ENCODE measurements at regions not wholly inside any gene's neighbourhood (a gene's known extent, or its start where the extent isn't known, plus 50 kb on each side); places are given as distances from the start of the nearest gene placed in this dataset.

DNA sequence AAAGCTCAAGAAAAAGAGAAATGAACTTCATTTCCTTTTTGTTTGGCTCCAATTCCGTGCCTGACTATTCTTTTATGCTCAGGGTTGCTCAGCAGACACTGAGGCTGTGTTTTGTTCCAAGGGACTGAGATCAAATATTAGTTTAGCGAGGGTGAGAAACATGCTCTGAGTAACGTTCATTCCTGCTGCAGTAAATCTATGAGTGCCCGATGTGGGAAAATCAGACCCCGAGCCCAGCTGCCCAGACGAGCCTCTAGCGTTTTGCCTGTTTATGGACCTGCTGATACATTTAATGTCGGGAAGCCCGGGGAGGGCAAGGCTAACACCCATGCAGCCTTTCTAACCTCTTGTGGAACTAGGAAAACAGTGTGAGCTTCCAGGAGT lies 119.2 kb downstream of the VAPA start:
- DNase-seq (ENCODE audit: low read depth) = no peak

DNA sequence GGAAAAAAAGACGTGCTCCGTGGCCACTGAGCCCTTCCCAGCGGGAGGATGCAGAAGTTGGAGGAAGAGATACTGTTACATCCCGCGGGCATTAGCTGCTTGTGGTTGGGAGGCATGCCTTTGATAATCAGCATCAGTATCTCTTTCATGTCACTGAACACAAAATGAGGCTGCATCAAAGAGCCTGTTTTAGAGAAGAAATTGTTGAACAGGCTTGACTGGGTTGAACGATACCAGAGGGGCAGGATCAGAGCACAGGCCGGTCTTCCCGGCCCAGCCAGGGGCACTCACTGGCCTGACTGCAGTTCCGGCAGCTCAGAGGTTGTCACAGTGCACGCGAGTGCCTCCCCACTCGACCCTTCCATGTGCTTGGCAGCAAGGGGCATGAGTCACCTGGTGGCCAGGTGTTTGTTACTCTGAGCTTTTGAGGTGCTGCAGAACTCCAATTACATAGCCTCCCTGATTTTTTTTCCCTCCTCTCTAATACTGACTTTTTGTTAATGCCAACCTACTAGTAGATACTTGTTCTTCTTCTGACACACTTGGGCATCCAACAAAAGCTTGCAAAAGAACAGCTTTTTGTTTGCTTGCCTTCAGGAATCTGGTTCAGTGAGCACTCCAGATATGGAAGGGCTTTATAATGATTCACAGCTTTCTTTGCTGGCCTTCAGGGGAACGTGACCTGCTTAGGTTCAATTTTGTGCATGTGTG lies 121.6 kb downstream of the VAPA start:
- no peak for DNase-seq (ENCODE audit: low read depth)

DNA sequence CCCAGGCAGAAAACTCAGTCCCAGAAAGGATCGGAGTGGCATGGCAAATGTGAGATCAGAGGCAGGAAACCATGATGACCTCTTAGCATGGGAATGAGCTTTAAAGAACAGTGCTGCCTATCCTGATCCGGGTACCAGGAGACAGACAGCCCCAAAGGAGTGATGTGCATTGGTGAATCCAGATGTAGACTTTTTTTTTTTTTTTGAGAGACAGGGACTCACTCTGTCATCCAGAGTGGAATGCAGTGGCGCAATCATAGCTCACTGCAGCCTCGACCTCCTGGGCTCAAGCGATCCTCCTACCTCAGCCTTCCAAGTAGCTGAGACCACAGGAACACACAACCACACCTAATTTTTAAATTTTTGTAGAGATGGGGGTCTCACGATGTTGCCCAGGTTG lies 122.7 kb downstream of the VAPA start:
- DNase-seq (ENCODE audit: low read depth) = no peak

DNA sequence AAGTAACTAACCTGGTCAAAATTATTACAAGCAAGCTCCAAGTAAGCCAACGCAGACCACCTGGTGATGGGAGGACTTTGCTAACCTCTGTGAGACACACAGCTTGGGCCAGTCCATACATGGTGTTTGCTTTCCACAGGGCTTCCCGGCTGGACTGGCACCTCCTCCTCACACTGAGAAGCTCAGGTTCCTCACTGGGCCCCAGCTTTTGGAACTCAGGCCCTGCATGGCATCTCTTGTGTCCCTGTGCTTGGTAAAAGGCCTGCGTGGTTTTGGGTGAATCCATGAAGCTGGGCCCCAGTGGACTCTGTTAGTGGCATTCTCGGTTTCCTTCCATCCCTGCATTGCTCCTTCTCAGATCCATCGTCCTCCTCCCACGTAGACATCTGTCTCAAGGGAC lies 123.4 kb downstream of the VAPA start:
- DNase-seq (ENCODE audit: low read depth) = no peak

DNA sequence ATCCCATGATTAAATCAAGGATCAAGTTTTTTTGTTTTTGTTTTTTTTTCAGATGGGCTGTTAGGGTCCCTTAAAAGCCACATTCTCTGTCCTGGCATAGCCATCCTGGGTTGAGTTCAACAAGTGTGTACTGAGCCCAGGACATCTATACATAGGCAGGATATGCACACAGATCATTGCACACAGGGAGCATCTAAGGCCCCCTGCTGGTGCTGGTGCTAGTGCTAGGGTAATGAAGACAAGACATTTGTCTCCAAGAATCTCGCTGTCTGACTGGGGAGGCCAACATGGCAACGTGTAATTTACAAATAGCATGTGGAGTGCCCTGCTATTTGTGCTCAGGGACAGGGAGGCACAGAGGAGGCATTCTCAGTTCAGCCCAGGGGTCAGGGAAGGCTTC lies 124.5 kb downstream of the VAPA start:
- no peak for DNase-seq (ENCODE audit: low read depth)

DNA sequence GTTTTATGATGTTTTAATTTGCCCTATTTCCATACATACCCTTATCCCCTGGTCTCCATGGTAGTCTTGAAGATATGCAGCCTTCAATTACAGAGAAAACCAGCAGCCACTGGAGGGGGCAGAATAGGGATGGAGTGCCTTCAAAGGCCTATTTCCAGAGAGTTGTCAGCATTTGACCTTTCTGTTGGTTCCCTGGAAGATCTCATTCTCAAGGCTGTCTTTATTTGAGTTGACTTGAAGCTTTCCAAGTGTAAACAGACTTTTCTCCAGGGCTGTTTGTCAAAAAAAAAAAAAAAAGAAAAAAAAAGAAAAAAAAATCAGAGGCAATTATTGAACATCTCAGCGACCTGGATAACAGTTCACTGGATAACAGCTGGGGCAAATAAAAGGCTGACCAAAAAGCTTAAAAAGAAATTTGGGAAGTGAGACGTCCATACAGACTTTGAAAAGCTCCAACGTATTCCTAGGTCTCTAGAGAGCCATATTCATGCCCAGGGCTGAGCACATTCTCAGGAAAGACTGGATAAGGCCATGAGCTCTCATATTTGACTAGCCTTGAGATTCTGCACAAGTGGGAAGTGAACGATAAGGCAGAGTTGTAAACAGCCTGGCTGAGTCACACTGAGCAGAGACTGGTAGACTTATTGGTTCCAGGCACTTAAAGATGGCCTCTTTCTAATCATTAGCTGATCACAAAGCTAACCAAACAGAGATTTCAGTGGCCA lies 126.6 kb downstream of the VAPA start:
- no peak for DNase-seq (ENCODE audit: low read depth)

DNA sequence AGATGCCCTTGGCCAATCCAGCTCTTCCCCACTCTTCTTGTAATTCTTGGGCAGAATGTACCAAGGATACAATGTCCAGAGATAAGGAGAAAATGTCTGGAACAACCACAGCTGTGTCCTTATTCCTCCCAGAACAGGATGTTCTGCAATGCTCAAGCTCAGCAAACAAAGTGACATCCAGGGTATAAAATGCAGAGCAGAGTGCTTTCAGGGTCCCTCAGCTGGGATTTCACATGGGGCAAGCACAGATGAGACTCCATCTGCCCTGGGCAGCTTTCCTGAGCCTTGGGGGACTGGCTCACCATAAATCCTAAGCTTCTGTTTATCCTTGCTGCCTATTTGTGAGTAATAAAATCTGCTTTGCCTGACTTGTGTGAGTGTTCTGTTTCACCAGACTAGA lies 127.4 kb downstream of the VAPA start:
- DNase-seq (ENCODE audit: low read depth) = no peak

DNA sequence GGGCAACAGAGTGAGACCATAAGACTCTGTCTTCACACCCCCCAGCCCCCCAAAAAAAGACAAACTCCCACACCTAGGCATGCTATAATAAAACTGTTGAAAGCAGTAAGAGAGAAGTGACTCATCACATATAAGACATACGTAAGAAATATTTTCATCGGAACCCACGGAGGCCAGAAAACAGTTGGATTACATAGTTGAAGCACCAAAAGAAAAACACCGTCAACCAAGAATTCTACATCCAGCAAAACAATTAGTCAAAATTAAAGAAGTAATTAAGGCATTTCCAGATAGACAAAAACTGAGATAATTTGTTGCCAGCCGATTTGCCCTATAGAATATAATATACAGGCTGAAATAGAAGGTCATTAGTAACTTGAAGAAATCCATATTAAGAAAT lies 128.7 kb downstream of the VAPA start:
- DNase-seq (ENCODE audit: low read depth) = no peak

DNA sequence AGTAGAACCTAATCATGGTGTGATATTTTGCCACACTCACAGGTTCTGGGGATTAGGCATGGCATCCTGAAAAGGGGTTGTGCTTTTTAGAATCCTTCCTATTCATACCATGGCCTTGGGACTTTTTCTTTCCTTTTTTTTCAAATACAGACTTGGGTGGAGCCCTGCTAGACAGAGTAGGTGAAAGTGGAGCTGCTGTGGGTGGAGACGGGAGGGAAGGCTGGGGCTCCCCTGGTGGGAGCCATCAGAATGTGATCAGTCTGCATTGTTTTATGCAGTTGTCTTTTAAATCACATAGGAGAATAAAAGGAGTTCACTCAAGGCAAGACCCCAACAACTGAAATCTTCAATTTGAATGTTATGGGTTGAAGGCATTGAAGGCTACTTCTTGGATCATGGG lies 130.2 kb downstream of the VAPA start:
- DNase-seq (ENCODE audit: low read depth) = no peak

DNA sequence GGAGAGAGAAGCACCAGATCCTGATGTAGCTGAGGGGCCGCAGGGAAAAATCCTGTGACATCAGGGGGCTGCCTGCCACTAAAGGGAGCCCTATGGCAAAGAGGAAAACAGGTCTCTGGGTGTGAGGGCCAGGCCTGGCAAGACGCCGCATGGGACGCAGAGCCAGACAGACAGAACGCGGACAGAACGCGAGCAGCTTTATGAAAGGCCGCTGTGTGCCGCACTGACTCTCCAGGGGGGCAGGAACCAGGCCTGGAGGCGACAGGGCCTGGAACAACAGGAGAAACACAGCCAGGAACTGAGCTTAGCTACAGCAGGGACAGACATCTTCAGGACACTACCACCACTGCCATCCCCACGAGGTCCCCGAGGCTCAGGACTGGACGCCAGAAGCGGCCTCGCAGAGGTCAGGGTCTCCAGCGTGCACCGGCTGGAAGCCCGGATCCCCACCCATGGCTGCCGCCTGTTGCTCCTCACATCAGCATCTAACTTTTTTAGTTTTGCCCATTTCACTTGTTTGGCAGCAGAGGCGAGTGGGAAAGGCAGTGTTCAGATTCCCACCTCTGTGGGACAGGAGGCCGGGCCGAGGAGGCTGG lies 131.6 kb downstream of the VAPA start:
- no peak for DNase-seq (ENCODE audit: low read depth)

DNA sequence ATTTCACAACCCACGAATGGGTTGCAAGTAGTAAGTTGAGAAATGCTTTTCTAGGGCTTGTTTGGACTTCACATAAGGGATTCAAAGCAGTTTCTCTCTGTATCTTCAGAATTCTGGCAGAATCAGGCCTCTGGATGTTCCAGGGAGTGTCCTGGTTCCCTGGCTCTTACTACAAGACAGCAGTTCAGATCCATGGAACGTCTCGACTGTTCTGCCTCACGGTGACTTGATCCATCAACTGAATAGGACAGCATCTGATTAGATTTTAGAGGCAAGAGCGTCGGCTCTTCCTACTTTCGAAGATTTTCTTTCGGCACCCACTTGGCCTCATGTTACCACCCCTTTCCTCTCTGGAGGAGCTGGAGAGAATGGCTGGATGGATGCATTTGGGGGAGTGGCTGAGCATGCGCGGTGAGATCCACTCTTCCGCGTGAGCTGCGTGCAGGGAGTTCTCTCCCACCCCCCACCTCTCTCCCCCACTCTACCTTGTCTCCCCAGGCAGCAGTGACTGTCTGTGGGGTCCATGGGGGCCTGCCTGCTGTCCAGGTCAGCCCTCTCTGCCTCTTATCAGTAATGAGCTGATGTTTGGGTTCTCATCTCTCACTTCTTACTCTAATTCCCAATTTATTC lies 132.5 kb downstream of the VAPA start:
- no peak for DNase-seq (ENCODE audit: low read depth)

DNA sequence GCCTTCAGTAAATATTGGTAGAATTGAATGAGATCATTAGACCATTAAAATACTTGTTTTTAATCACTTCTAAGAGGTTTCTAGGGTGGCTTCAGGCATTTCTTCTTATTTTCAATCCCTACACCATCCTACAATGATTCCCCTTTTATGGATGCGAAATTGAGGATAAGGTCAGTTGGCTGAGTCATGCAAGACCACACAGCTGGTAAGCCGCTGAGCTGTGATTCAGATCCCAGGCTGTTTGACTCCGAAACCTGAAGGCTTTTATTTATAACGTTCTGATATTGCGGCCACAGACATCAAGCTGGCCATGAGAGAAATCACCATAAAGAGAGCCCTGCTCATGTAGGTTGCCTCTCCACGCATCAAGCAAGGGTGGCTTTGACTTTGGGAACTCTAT lies 133.4 kb downstream of the VAPA start:
- DNase-seq (ENCODE audit: low read depth) = no peak

DNA sequence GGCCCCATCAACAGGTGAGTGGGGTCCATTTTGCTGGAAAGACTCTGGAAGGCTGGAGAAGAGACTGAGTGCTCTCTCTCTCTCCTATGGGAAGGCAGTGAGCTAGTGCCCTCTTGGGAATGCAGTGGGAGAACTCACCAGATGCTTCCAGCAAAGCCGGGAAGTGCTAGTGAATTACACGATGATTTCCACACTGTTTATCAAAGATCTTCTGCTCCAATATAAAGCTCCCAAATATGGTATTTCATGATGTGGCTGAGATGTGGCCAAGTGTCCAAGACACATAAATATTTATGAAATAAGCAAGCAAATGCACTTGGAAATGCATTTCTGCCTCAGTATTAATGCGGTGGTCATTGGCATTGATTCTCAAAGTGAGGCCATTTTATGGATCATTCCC lies 135.9 kb downstream of the VAPA start:
- no peak for DNase-seq (ENCODE audit: low read depth)

DNA sequence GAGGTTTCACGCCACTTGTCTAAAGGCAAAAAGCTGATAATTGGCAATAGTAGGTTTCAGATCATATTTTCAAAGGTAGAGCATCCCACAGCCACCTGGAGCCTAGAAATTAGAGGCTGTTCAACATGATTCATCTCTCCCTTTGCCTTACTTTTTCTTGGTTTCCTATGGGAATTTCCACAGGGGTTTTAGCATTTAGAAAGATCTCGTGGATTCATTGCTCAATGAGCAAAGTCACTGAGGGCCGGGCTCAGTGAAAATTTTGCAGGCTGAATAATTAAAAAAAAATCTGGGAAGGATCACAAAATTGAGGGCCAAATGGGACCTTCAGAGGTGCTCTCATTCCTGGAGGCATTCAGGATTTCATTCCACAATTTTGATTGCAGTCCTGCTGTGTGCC lies 137.1 kb downstream of the VAPA start:
- no peak for DNase-seq (ENCODE audit: low read depth)

DNA sequence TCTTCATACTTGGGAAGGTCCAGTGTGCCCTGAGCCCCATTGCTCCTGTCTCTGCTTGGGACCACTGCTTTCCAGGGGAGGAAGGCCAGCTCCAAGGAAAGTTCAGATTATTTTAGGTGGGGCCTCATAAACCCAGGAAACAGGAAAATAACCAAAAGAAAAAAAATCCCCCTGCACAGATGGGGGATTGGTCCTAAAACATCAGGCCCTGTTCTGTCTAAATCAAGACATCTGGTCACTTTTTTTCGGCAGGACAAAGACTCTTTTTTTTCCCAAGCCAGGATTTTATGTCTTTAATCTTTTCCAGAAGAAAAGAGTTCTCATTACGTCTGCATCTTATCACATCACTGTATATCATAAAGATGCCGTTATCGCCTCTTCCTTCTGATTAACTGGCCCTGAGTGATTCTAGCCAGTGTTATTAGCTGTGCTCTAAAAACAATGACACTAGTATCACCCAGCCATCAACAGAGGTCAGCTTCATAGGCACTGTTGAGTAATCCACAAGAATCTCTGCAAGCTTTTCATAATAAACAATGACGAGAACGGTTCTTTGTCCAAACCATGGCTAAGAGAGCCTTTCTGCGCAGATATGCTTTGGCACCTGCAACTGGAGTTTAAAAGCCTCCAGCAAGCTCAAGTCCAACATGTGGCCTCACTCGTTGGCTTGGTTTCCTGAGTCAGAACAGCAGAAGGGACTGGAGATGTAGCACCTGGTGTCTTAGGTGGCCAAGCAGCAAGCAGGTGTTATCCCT lies 138.2 kb downstream of the VAPA start:
- DNase-seq (ENCODE audit: low read depth) = no peak

DNA sequence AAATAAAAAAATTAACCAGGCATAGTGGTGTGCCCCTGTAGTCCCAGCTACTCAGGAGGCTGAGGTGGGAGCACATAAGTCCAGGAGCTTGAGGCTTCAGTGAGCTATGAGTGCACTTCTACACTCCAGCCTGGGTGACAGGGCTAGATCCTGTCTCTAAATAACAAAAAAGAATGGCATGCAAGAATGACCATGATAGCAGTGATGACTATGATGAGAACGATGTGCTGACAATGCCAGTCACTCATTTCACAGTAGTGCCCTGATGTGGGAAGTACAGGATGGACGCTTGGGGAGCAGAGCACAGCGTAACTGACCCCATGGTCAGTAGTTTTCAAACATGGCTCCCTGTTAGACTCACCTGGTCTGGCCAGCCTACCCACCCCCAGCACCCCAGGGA lies 139.1 kb downstream of the VAPA start:
- DNase-seq (ENCODE audit: low read depth) = no peak

DNA sequence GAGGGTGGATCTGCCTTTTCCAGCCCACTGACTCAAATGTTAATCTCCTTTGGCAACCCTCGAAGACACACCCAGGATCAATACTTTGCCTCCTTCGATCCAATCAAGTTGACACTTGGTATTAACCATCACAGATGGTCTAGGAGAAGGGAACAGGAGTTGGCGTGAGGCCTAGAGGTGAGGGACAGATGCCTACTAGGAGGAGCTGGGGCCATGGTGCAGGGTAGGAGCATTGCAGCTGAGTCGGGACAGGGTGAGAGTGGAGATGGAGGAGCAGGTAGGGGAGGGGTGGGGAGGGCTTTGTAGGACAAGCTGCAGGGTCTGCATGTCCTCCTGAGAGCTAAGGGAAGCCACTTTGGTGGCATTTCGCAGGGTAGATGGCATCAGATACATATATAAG lies 140.0 kb downstream of the VAPA start:
- no peak for DNase-seq (ENCODE audit: low read depth)

DNA sequence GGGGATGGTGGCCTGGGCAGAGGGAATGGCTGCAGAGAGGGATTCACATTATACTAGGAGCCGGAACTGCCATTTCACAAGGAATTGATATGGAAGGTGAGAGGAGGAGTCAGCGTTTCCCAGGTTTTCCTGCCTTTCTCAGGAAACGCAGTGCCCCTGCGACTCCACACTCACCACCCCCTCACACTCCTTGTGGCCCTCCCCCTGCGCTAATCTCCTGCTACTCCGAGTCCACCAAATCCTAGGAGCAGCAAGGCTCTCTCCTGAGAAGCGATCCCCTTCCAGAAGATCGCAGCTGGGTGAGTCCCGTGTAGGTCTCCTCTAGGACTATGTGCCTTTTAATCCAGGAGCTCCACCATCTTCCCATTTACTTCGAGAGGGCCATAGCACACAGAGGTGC lies 140.6 kb downstream of the VAPA start:
- no peak for DNase-seq (ENCODE audit: low read depth)

DNA sequence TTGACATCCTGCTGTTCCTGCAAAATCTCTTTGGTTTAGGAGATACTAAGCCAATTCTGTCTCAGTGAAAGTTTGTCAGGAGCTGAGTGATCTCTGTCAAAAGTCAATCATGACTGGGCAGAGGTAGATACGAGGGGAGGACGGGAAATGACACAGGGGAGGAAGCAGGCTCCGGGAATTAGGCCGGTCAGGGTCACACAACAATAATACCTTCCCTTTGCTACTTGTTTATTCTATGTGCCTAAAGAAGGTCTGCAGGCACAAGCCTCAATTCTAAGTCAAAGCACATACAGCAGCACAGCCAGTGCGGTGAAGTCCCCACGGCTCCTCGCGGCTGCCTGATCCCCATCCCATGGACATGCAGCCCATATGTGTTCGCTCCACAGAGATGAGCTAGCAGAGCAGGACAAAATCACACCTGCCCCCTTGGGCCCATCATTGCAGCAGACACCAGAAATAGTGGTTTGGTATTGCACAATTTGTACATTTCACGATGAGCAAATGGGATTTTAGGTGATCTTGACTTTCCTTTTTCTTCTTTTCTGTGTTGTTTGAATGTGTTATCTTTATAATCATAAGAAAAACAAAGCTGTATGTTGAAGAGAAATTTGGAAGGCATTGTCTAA lies 141.4 kb downstream of the VAPA start:
- DNase-seq (ENCODE audit: low read depth) = no peak

DNA sequence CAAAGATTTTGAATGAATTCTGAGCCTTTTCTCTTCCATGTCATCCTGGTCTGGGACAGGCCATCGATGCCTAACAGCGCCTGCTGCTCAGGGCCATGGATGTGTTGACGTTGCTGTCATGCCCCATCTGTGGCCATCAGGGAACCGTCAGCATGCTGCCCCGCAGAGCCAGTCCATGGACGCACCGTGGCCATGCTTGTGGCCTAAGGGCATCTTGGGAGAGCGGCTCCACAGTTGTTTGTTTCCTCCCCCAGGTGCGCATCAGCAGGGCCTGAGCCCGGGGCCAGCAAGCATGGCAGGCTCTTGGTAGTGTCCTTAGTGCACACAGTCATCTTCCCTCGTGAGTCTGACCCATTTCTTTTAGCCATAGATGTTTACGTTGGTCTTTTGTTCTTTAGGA lies 142.7 kb downstream of the VAPA start:
- no peak for DNase-seq (ENCODE audit: low read depth)

DNA sequence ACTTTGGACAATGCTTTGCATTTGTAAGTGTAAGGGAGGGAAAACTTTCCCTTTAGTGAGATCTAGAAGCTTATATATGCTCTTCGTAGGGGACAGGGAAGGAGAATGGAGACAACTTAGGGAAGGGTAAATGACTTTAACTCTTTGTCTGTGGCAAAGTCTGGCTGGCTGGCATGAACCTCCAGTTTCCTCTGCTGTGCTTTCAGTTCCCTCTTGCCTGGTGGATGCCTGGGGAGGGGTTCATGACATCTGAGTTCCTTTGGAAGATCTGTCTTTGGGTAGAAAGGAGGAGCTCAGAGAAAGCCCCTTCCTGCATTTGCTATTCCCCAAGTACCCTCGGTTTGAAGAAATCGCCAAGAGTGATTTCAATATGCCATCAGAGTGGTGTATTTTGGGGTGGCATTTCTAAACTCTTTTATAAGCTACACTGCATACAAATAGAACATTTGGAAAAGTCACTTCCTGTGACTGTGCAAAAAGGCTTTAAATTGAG lies 143.6 kb downstream of the VAPA start:
- no peak for DNase-seq (ENCODE audit: low read depth)

Data from activated T-cell treated with anti-CD3 and anti-CD28 coated beads for 1 hour (primary cell).